H1 (cell line): ENCODE measurements at regions not wholly inside any gene's neighbourhood (a gene's known extent, or its start where the extent isn't known, plus 50 kb on each side); places are given as distances from the start of the nearest gene placed in this dataset.

Experiments used
- ASH2L ChIP-seq: fragments of 200-600, 300-600 bp; sonication (generic); IDR thresholded peaks from one replicate; pipeline ENCODE4 v1.7.1; 2017; ENCODE audit warnings: low read length
- CHD2 ChIP-seq: IDR thresholded peaks from 2 replicates; pipeline ENCODE4 v1.6.1; 2012; ENCODE audit warnings: low read length, improper control_type of control experiment
- HDAC2 ChIP-seq, 2 experiments: fragments of 300-600 bp in 1 of 2; sonication (generic) in 1 of 2; IDR thresholded peaks; 2 replicates each; pipeline ENCODE4 v1.6.1; 2011 to 2012; ENCODE audit warnings: low read depth in 2 of 2, low read length in 2 of 2, mild to moderate bottlenecking in 2 of 2, moderate library complexity in 2 of 2, borderline replicate concordance in 1 of 2, inconsistent platforms in 1 of 2
- NANOG ChIP-seq: IDR thresholded peaks from 2 replicates; pipeline ENCODE4 v1.6.1; 2011; ENCODE audit warnings: low read length, low read depth, mild to moderate bottlenecking, inconsistent platforms; ENCODE audit not compliant: insufficient read depth, poor library complexity, severe bottlenecking
- POLR2A ChIP-seq, 2 experiments: IDR thresholded peaks; 1 replicate in 1 of 2; 2 replicates in 1 of 2; pipeline ENCODE4 v1.6.1; 2011; ENCODE audit warnings: low read depth in 2 of 2, low read length in 2 of 2, mild to moderate bottlenecking in 2 of 2; ENCODE audit errors: control extremely low read depth in 1 of 2
- RNF2 ChIP-seq: fragments of 200-900, 300-1000 bp; sonication (generic); IDR thresholded peaks from 2 replicates; pipeline ENCODE4 v1.7.1; 2016; ENCODE audit warnings: borderline replicate concordance, low read depth, mild to moderate bottlenecking, antibody characterized with exemption, low read length; ENCODE audit not compliant: poor library complexity, severe bottlenecking; ENCODE audit errors: missing control alignments
- TCF12 ChIP-seq: IDR thresholded peaks from 2 replicates; pipeline ENCODE4 v1.6.1; 2011; ENCODE audit warnings: low read depth, mild to moderate bottlenecking, low read length
- USF2 ChIP-seq: IDR thresholded peaks from 2 replicates; pipeline ENCODE4 v1.6.1; 2011; ENCODE audit warnings: low read length, improper control_type of control experiment

GRCh38 chr11:111018566-111018965 lies 227.0 kb upstream of the POU2AF2 start (continued):
- no peak for TF ChIP-seq RNF2
- TF ChIP-seq HDAC2 (IDR thresholded peaks at IDR 0.05; ENCODE audit: borderline replicate concordance in 1 of 2, low read depth in 2 of 2, low read length in 2 of 2), result no peak
- TF ChIP-seq ASH2L, result no peak
- no peak for TF ChIP-seq POLR2A (IDR thresholded peaks at IDR 0.05; ENCODE audit: control extremely low read depth in 1 of 2, low read depth in 2 of 2, low read length in 2 of 2)
- TF ChIP-seq USF2, result no peak
- no peak for TF ChIP-seq CHD2
- TF ChIP-seq NANOG, result no peak
- no peak for TF ChIP-seq TCF12
